Activated CD8-positive, alpha-beta T cell treated with anti-CD3 and anti-CD28 coated beads for 36 hours (primary cell): ENCODE measurements at regions not wholly inside any gene's neighbourhood (a gene's known extent, or its start where the extent isn't known, plus 50 kb on each side); places are given as distances from the start of the nearest gene placed in this dataset.

Experiments used
- ATAC-seq: fragments of 200-7000 bp; cut with Tn5 transposase; one replicate; pipeline ENCODE4 v1.10.0; 2021; ENCODE audit warnings: mild to moderate bottlenecking, moderate library complexity
- CTCF ChIA-PET: fragments of 350-600 bp; sonication (Branson Sonifier 250); formaldehyde crosslinking; loops from one replicate; lab custom pipeline; 2021; ENCODE audit warnings: antibody characterized with exemption; lab: Charles Lee
- POLR2A ChIA-PET: fragments of 350-600 bp; sonication (Branson Sonifier 250); formaldehyde crosslinking; loops from one replicate; lab custom pipeline; 2021; ENCODE audit warnings: antibody characterized with exemption; lab: Charles Lee
- DNase-seq: peaks from one replicate; pipeline ENCODE4 v3.0.0-alpha.2; 2020
- H3K27ac Mint-ChIP-seq: one replicate; pipeline ENCODE4 v1.8.0; 2021; ENCODE audit warnings: mild to moderate bottlenecking, mixed read lengths
- H3K27me3 Mint-ChIP-seq: one replicate; pipeline ENCODE4 v1.8.0; 2021; ENCODE audit warnings: mixed read lengths
- H3K36me3 Mint-ChIP-seq: one replicate; pipeline ENCODE4 v1.8.0; 2021; ENCODE audit warnings: low read depth, mixed read lengths
- H3K4me1 Mint-ChIP-seq: one replicate; pipeline ENCODE4 v1.8.0; 2021; ENCODE audit warnings: low read depth, mixed read lengths
- H3K4me3 Mint-ChIP-seq: one replicate; pipeline ENCODE4 v1.8.0; 2021; ENCODE audit warnings: mild to moderate bottlenecking, moderate library complexity, mixed read lengths
- H3K9me3 Mint-ChIP-seq: one replicate; pipeline ENCODE4 v1.8.0; 2021; ENCODE audit warnings: mixed read lengths
- CTCF ChIP-seq: fragments of 200-600 bp; IDR thresholded peaks from one replicate; pipeline ENCODE4 v1.8.0; 2022; ENCODE audit warnings: antibody characterized with exemption, mild to moderate bottlenecking
- intact Hi-C: fragments of 100-400 bp; cut with micrococcal nuclease; formaldehyde crosslinking; loops from one replicate; pipeline ENCODE4 v1.10.0; 2022

- Mint-ChIP-seq H3K9me3 (no peaks in the 10 kb centered on the region), H3K4me3 (no peak overlapping the region), H3K36me3 (no peaks in the 10 kb centered on the region), H3K27ac (no peak overlapping the region), H3K27me3 (peaks cover 8% of the 10 kb centered on the region), H3K4me1 (no peaks in the 10 kb centered on the region)
- DNase-seq: no peak
- ChIA-PET POLR2A (no interaction called here), CTCF (interaction anchor here (2.9 kb wide), 1 partner anchor 380 kb away, joined by 12 read pairs; no protein-coding TSS in a partner anchor)
- intact Hi-C loops: no loop called here
- ATAC-seq: no peak
- TF ChIP-seq CTCF: no peak
These were observed 90.4 kb upstream of the PLPPR4 start for GRCh38 chr1:99173900-99174299.

- Mint-ChIP-seq H3K27ac (no peak overlapping the region), H3K9me3 (no peaks in the 10 kb centered on the region), H3K36me3 (no peaks in the 10 kb centered on the region), H3K4me3 (no peak overlapping the region), H3K27me3 (peaks cover 2% of the 10 kb centered on the region), H3K4me1 (no peaks in the 10 kb centered on the region)
- ChIA-PET CTCF (interaction anchor here (1.8 to 2.9 kb wide), 2 partner anchors 305 to 383 kb away, joined by 8 to 12 read pairs; no protein-coding TSS in a partner anchor), POLR2A (no interaction called here)
- DNase-seq (no peak), ATAC-seq (no peak)
- intact Hi-C loops: no loop called here
- no peak for TF ChIP-seq CTCF
These were observed 87.5 kb upstream of the PLPPR4 start for GRCh38 chr1:99176753-99177152.

DNA sequence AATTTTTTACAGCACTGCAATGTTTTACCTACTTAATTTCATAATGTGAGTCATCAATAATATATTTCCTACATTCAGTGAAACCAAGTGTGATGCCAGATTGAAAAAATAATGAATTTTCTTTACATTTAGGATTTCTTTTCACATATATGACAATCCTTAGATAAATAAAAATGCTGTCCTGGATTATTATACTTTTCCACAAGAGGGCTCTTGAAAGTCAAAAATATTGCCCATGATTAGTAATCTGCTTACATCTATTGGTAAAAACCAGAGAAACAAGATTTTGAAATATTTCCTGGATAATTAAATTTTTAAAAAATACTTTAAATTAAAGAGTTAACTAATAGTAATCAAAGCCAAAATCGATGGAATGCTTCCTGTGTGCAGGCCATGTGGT, 86.8 kb upstream of the PLPPR4 start:
- DNase-seq: no peak
- no peak for TF ChIP-seq CTCF
- H3K27me3 Mint-ChIP-seq: peaks cover 2% of the 10 kb centered on the region
- no peaks in the 10 kb centered on the region for H3K36me3 Mint-ChIP-seq
- POLR2A ChIA-PET: no interaction called here
- no peaks in the 10 kb centered on the region for H3K4me1 Mint-ChIP-seq
- no peak for ATAC-seq
- intact Hi-C loops: no loop called here
- H3K27ac Mint-ChIP-seq: no peak overlapping the region
- CTCF ChIA-PET: no interaction called here
- H3K9me3 Mint-ChIP-seq: no peaks in the 10 kb centered on the region
- no peak overlapping the region for H3K4me3 Mint-ChIP-seq

DNA sequence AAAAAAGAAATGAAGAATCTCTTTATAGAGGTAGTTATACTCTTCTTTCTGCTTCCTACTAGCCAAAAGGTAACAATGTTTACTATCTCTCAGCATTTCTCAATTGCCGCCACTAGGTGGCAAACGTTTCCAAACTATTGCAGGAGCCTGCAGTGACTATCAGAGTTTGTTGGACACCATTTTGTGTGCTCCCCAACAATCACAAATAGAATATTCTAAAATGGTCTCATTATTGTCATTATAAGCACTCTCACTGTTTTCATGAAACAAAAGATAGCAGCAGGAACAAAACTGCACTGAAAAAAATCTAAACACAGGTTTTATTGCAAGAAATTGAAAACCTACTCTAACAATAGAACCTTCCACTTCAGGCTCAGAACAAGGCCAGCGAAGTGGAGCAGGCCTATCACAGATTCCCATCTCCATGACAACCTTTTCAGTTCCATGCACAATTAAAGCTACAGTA, 83.9 kb upstream of the PLPPR4 start:
- ChIA-PET CTCF (interaction anchor here (0.6 to 1.7 kb wide), 15 partner anchors 9 to 518 kb away, joined by 3 to 14 read pairs (median 3); no protein-coding TSS in a partner anchor), POLR2A (no interaction called here)
- DNase-seq (peak; percentile 83), ATAC-seq (peak; percentile 93)
- intact Hi-C loops: loop anchor here (2.0 to 10.0 kb wide), 3 partner anchors 300 to 527 kb away; no protein-coding TSS in a partner anchor
- peak; percentile 79 for TF ChIP-seq CTCF
- no peak overlapping the region for H3K27ac Mint-ChIP-seq
- no peaks in the 10 kb centered on the region for H3K4me1 Mint-ChIP-seq
- H3K27me3 Mint-ChIP-seq: no peaks in the 10 kb centered on the region
- no peaks in the 10 kb centered on the region for H3K36me3 Mint-ChIP-seq
- no peak overlapping the region for H3K4me3 Mint-ChIP-seq
- no peaks in the 10 kb centered on the region for H3K9me3 Mint-ChIP-seq

DNA sequence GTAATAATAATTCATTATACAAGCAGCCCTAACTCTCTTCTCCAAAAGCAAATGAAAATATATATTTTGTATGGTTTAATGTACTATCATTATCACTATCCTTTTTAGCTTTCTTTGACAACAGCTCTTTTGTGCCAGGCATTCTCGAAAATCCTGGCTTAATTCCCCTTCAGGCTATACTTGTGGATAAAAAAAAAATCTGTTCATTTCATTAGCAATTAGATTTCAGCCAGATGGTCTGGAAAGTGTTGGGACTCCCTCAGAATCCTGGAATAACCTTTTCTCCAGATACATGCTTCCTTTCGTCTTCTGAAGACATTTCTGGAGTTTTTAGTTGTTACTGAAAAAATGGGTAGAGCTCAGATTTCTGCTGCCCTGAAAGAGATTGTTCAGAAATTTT, 83.4 kb upstream of the PLPPR4 start:
- no peak for TF ChIP-seq CTCF
- no peaks in the 10 kb centered on the region for H3K4me1 Mint-ChIP-seq
- no peak overlapping the region for H3K27ac Mint-ChIP-seq
- no peaks in the 10 kb centered on the region for H3K36me3 Mint-ChIP-seq
- H3K27me3 Mint-ChIP-seq: no peaks in the 10 kb centered on the region
- intact Hi-C loops: loop anchor here (2.0 to 10.0 kb wide), 3 partner anchors 300 to 526 kb away; no protein-coding TSS in a partner anchor
- H3K9me3 Mint-ChIP-seq: no peaks in the 10 kb centered on the region
- ChIA-PET CTCF (interaction anchor here (0.6 to 1.7 kb wide), 16 partner anchors 9 to 518 kb away, joined by 3 to 14 read pairs (median 3); no protein-coding TSS in a partner anchor), POLR2A (no interaction called here)
- DNase-seq (no peak), ATAC-seq (no peak)
- H3K4me3 Mint-ChIP-seq: no peak overlapping the region
